Right hindlimb (tissue), 1 donor: ENCODE measurements at regions not wholly inside any gene's neighbourhood (a gene's known extent, or its start where the extent isn't known, plus 50 kb on each side); places are given as distances from the start of the nearest gene placed in this dataset.
"Not testable (repeated sequence)": the region's sequence is repeated elsewhere in the genome, so short reads cannot be mapped to it uniquely, and the experiment has no call there.

Experiments
- DNase-seq: peaks from one replicate; pipeline ENCODE4 v3.0.0-alpha.2; 2018

- DNase-seq, result no peak
These were observed 1238.8 kb downstream of the CDH11 start for GRCh38 chr16:63883091-63883490.

DNA sequence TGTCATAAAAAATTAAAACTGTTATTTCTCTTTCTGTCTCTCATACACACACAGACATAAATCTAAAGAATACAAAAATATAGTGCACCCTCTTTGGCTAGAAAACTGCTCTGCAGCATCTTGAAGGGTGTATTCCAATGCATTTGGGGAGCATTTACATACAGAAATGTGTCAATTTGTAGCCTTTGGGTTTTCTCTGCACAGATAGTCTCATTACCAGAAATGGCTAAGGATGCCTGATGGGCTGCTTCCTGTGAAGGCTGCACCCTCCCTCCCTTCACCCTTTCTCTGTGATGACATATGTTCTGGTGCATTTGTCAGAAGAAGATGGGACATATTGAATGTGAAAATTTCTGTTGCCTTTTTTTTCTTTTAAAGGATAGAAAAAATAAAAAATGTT is 1239.3 kb downstream of the CDH11 start:
- DNase-seq, result no peak

- DNase-seq, result no peak
These were observed 1240.9 kb downstream of the CDH11 start for GRCh38 chr16:63880948-63881347.

- DNase-seq, result no peak
These were observed 1244.5 kb downstream of the CDH11 start for GRCh38 chr16:63877401-63877800.

DNA sequence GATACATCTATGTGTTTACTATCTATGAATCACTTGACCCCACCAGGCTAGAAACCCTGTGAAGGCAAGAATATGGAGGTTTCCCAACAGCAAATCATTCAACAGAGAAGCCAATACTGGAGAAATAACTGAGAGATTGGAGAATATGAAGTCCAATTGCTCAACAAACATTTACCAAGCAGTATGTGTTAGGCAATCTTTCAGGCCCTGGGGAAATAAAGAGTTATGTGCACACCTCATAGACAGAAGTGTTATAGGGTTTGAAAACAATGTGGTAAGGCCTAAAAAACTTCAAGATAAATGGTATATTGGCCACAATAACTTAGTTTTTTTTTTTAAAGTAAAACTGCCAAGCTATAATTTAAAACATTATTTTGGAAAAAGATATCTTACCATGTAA is 1245.8 kb downstream of the CDH11 start:
- DNase-seq, result no peak

GRCh38 chr16:63860700-63861099 is 1261.2 kb downstream of the CDH11 start:
- not testable (repeated sequence) for DNase-seq

- DNase-seq, result no peak
These were observed 1265.3 kb downstream of the CDH11 start for GRCh38 chr16:63856537-63856936.

- DNase-seq, result no peak
These were observed 1270.9 kb downstream of the CDH11 start for GRCh38 chr16:63850979-63851378.

DNA sequence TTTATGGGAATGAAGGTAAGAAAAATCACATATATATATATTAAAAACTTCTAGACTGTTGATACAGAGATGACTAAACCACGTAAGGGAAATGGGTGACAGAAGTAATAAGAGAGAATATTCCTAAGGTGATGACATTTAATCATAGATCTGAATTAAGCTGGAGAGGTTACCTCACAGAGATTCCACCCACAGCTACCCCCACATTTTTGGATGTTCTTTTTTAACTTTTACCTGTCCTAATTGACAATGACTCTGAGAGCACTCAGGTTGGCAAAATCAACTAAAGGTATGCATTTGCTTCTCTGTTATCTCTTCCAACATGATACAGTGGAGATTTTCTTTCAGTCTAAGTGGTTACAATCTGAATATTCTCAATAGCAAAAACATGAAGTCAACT is 1280.6 kb downstream of the CDH11 start:
- DNase-seq, result no peak

- no peak for DNase-seq
These were observed 1291.8 kb downstream of the CDH11 start for GRCh38 chr16:63830061-63830460.

- no peak for DNase-seq
These were observed 1299.0 kb downstream of the CDH11 start for GRCh38 chr16:63822818-63823217.

DNA sequence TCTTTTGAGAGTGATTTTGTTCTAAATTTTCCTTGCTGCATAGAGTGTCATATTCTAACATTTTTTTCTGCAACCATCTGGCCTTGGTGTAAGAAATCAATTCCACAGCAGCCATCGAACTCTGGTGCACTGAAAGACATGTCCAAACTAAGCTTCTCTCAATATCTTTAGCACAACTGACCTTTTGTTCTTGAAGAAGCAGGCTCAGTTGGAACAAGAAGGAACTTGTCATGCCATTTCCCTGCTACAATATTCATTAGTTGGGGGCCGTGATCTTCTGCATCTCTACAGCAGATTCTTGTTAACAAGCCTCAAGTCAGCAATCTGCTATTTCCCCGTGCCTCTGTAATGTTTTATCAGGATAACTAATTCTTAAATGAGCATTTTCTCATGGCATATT is 1305.6 kb downstream of the CDH11 start:
- DNase-seq, result no peak

DNA sequence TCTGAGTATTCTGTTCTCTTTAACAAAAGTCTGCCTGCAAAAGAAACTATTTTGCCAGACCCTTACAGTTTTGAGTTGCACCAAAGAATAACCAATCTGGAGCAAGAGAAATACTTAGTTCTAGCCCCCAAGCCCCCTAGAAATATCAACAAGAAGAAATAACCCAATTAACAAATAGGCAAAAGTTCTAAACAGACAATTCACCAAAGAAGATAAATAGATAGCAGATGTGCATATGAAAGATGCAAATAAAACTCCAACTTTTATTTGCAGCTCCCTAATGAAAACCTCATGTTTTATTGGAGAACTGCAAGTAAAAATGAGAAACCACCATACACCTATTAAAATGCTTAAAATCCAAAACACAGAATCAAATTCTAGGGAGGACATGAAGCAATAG is 1308.0 kb downstream of the CDH11 start:
- DNase-seq, result no peak

DNA sequence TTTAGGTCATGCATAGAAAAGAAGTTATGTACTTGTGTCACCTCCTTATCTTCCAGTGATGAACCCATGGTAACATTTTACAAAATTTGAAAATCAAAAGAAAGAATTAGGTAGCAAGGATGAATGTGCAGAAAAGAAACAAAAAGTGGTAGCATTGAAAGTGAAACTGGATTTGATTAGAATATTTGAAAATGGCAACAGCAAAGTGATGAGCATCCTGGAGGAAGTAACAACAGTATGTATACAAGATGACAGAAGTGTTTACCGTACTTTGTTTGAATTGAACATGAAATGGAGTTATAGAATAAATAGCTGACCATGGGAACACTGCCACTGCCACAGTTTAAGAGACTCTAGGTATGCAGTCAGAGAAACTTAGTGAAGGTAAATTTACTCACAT is 1313.1 kb downstream of the CDH11 start:
- no peak for DNase-seq

GRCh38 chr16:63806794-63807506 is 1314.9 kb downstream of the CDH11 start:
- DNase-seq, result no peak

GRCh38 chr16:63804126-63804525 is 1317.7 kb downstream of the CDH11 start:
- DNase-seq, result no peak

- DNase-seq, result no peak
These were observed 1332.3 kb downstream of the CDH11 start for GRCh38 chr16:63789603-63790002.

GRCh38 chr16:63787014-63787413 is 1334.8 kb downstream of the CDH11 start:
- DNase-seq, result no peak

DNA sequence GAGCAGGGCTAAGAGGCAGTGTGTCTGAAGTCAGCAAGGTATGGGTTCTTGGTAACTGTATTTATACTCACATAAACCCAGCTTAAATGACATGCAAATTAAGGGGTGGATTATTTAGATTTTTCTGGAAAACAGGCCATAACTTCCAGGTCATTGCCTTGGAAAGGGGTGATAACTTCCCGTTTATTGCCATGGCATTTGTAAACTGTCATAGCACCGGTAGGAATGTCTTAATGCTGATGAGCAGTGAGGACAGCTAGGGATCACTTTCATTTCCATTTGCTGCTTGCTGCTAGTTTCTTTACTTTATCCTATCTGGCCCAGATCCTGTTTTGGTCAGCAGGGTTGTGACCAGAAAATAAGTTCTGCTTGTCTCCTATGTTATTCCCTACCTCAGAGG is 1336.7 kb downstream of the CDH11 start:
- DNase-seq, result no peak

DNA sequence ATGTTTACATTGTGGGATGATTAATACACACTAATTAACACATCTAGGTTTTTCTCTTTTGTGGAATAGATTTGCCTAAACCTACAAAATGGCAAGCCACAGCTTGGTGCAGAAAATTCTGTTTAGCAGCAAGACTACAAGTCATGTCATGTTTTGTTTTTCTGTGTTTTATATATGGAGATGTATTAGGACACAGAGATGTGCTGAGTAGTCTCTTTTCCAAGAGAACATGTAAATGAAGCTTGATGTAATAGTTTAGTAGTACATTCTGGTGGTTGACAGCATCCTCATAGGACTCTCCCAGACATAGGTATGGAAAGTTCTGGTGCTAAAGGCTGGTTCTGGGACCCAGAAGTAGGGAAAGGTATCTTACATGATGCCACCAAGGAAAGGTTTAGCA is 1345.4 kb downstream of the CDH11 start:
- DNase-seq, result no peak

GRCh38 chr16:63776034-63776433 is 1345.8 kb downstream of the CDH11 start:
- no peak for DNase-seq

- DNase-seq, result no peak
These were observed 1347.6 kb downstream of the CDH11 start for GRCh38 chr16:63774302-63774701.

GRCh38 chr16:63769211-63769610 is 1352.7 kb downstream of the CDH11 start:
- DNase-seq, result no peak

GRCh38 chr16:63760246-63760645 is 1361.6 kb downstream of the CDH11 start:
- not testable (repeated sequence) for DNase-seq

GRCh38 chr16:63752347-63752746 is 1369.5 kb downstream of the CDH11 start:
- DNase-seq, result no peak
